K562 (cell line): ENCODE measurements at regions not wholly inside any gene's neighbourhood (a gene's known extent, or its start where the extent isn't known, plus 50 kb on each side); places are given as distances from the start of the nearest gene placed in this dataset.

Experiments used
- AFF1 ChIP-seq, 2 experiments: fragments of 450-650 bp; IDR thresholded peaks; 2 replicates each; pipeline ENCODE4 v1.6.1; 2018; ENCODE audit warnings: mild to moderate bottlenecking in 2 of 2, low read depth in 1 of 2; ENCODE audit not compliant: partially characterized antibody in 2 of 2
- ARID3B ChIP-seq: fragments of 250-450 bp; sonication (Bioruptor Pico); IDR thresholded peaks from 2 replicates; pipeline ENCODE4 v1.4.0; 2020; ENCODE audit warnings: borderline replicate concordance
- ERF ChIP-seq: fragments of 450-650 bp; formaldehyde crosslinking; IDR thresholded peaks from 2 replicates; pipeline ENCODE4 v1.4.0; 2020; ENCODE audit warnings: mild to moderate bottlenecking, mixed read lengths
- EZH2 ChIP-seq: IDR thresholded peaks from 2 replicates; pipeline ENCODE4 v1.6.1; 2012; ENCODE audit warnings: low read depth, mild to moderate bottlenecking, inconsistent platforms, low read length, borderline replicate concordance
- GATAD2A ChIP-seq: fragments of 450-650 bp; IDR thresholded peaks from 2 replicates; pipeline ENCODE4 v1.6.1; 2017
- JUN ChIP-seq, 2 experiments: sonication (generic) in 1 of 2; formaldehyde crosslinking in 1 of 2; IDR thresholded peaks; 2 replicates each; pipeline versions ENCODE4 v1.6.1 to v1.8.0; 2012 to 2022; ENCODE audit warnings: borderline replicate concordance in 2 of 2, mild to moderate bottlenecking in 2 of 2, improper control_type of control experiment in 1 of 2, low read depth in 1 of 2, low read length in 1 of 2, missing genetic modification reagents in 1 of 2
- JUNB ChIP-seq: fragments of 450-650 bp; formaldehyde crosslinking; conservative IDR thresholded peaks from 2 replicates; pipeline ENCODE4 v1.4.0; 2020; ENCODE audit warnings: mild to moderate bottlenecking
- MAFK ChIP-seq: IDR thresholded peaks from 2 replicates; pipeline ENCODE4 v1.6.1; 2011; ENCODE audit warnings: low read length, improper control_type of control experiment
- MNT ChIP-seq, 2 experiments: fragments of 450-650 bp; conservative IDR thresholded peaks; 2 replicates each; pipeline ENCODE4 v1.6.1; 2017; ENCODE audit warnings: mild to moderate bottlenecking in 2 of 2, moderate library complexity in 2 of 2
- PRMT5 ChIP-seq: sonication (generic); formaldehyde crosslinking; IDR thresholded peaks from 2 replicates; pipeline ENCODE4 v1.5.0; 2020; ENCODE audit warnings: missing genetic modification reagents
- RAD51 ChIP-seq: fragments of 450-650 bp; IDR thresholded peaks from 2 replicates; pipeline ENCODE4 v1.7.1; 2016; ENCODE audit warnings: low read depth, mild to moderate bottlenecking, borderline replicate concordance
- RFX1 ChIP-seq: fragments of 450-650 bp; IDR thresholded peaks from 2 replicates; pipeline ENCODE4 v1.6.1; 2016; ENCODE audit warnings: mild to moderate bottlenecking, moderate library complexity
- SREBF2 ChIP-seq: sonication (generic); formaldehyde crosslinking; IDR thresholded peaks from 2 replicates; pipeline ENCODE4 v1.4.0; 2020; ENCODE audit warnings: mild to moderate bottlenecking, missing genetic modification reagents
- ZC3H4 ChIP-seq: sonication (generic); formaldehyde crosslinking; IDR thresholded peaks from 2 replicates; pipeline ENCODE4 v1.9.0; 2021; ENCODE audit warnings: missing genetic modification reagents, borderline replicate concordance
- ZNF140 ChIP-seq: fragments of 250-450 bp; sonication (Bioruptor Pico); IDR thresholded peaks from 2 replicates; pipeline ENCODE4 v1.8.0; 2021; ENCODE audit warnings: moderate library complexity, mild to moderate bottlenecking, inconsistent platforms
- ZNF444 ChIP-seq: fragments of 250-450 bp; sonication (Bioruptor Pico); IDR thresholded peaks from 2 replicates; pipeline ENCODE4 v1.4.0; 2020; ENCODE audit warnings: mild to moderate bottlenecking, moderate library complexity
- ZNF696 ChIP-seq: fragments of 250-450 bp; sonication (Bioruptor Pico); conservative IDR thresholded peaks from 2 replicates; pipeline ENCODE4 v1.4.0; 2020; ENCODE audit warnings: mild to moderate bottlenecking, moderate library complexity
- ZNF76 ChIP-seq: fragments of 250-450 bp; sonication (Bioruptor Pico); IDR thresholded peaks from 2 replicates; pipeline ENCODE4 v1.4.0; 2020; ENCODE audit warnings: mild to moderate bottlenecking, moderate library complexity, borderline replicate concordance

- TF ChIP-seq AFF1 (IDR thresholded peaks at IDR 0.05; ENCODE audit: low read depth in 1 of 2, partially characterized antibody in 2 of 2) (no peak), RAD51 (no peak), ARID3B (CRISPR knock-in tag) (no peak), JUN (IDR thresholded peaks at IDR 0.05; ENCODE audit: borderline replicate concordance, low read depth, low read length) (no peak), JUN (CRISPR knock-in tag; IDR thresholded peaks at IDR 0.05; ENCODE audit: borderline replicate concordance) (no peak), ERF (CRISPR knock-in tag) (no peak; the same call in 1 of the 2 replicates), ZC3H4 (CRISPR knock-in tag) (no peak), ZNF140 (CRISPR knock-in tag) (no peak), ZNF444 (CRISPR knock-in tag) (no peak), ZNF76 (CRISPR knock-in tag) (peak; percentile 84; the same call in 1 of the 2 replicates), MNT (conservative IDR thresholded peaks at IDR 0.05) (peak; percentile 74 to 88), PRMT5 (no peak), JUNB (0 out of 2 replicates have a peak, but pooled peaks have one; percentile 5), SREBF2 (no peak), ZNF696 (CRISPR knock-in tag) (no peak), MAFK (no peak), EZH2 (no peak), GATAD2A (peak; percentile 93), RFX1 (no peak)
Observed at GRCh38 chr3:194003114-194004057, 132.6 kb upstream of the HES1 start (continued).
